ENCODE measurements at regions not wholly inside any gene's neighbourhood (a gene's known extent, or its start where the extent isn't known, plus 50 kb on each side); places are given as distances from the start of the nearest gene placed in this dataset.

GRCh38 chr17:21774263-21774662 is 81.9 kb downstream of the KCNJ18 start:
- TF ChIP-seq, protein P1, sequence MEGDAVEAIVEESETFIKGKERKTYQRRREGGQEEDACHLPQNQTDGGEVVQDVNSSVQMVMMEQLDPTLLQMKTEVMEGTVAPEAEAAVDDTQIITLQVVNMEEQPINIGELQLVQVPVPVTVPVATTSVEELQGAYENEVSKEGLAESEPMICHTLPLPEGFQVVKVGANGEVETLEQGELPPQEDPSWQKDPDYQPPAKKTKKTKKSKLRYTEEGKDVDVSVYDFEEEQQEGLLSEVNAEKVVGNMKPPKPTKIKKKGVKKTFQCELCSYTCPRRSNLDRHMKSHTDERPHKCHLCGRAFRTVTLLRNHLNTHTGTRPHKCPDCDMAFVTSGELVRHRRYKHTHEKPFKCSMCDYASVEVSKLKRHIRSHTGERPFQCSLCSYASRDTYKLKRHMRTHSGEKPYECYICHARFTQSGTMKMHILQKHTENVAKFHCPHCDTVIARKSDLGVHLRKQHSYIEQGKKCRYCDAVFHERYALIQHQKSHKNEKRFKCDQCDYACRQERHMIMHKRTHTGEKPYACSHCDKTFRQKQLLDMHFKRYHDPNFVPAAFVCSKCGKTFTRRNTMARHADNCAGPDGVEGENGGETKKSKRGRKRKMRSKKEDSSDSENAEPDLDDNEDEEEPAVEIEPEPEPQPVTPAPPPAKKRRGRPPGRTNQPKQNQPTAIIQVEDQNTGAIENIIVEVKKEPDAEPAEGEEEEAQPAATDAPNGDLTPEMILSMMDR (IDR thresholded peaks at IDR 0.05), result no peak
- no peak for TF ChIP-seq POLR2A (IDR thresholded peaks at IDR 0.05)
